ENCODE measurements at regions not wholly inside any gene's neighbourhood (a gene's known extent, or its start where the extent isn't known, plus 50 kb on each side); places are given as distances from the start of the nearest gene placed in this dataset.
"Not testable (repeated sequence)": the region's sequence is repeated elsewhere in the genome, so short reads cannot be mapped to it uniquely, and the experiment has no call there.

- Mint-ChIP-seq H3K9me3 (peaks cover 0 to 1% of the 10 kb centered on the region in 2 donors), H3K4me3 (no peak overlapping the region), H3K27me3 (ENCODE audit: low read depth) (no peaks in the 10 kb centered on the region), H3K36me3 (ENCODE audit: insufficient read depth in 2 of 2) (peaks cover 4 to 12% of the 10 kb centered on the region in 2 donors), H3K27ac (no peak overlapping the region), H3K4me1 (ENCODE audit: low read depth) (peaks cover 55% of the 10 kb centered on the region)
- DNase-seq (no peak), ATAC-seq (replicated peaks in 1 of 2) (no peak)
These were observed 53.4 kb upstream of the FOXN3 start for GRCh38 chr14:89470401-89470800.

DNA sequence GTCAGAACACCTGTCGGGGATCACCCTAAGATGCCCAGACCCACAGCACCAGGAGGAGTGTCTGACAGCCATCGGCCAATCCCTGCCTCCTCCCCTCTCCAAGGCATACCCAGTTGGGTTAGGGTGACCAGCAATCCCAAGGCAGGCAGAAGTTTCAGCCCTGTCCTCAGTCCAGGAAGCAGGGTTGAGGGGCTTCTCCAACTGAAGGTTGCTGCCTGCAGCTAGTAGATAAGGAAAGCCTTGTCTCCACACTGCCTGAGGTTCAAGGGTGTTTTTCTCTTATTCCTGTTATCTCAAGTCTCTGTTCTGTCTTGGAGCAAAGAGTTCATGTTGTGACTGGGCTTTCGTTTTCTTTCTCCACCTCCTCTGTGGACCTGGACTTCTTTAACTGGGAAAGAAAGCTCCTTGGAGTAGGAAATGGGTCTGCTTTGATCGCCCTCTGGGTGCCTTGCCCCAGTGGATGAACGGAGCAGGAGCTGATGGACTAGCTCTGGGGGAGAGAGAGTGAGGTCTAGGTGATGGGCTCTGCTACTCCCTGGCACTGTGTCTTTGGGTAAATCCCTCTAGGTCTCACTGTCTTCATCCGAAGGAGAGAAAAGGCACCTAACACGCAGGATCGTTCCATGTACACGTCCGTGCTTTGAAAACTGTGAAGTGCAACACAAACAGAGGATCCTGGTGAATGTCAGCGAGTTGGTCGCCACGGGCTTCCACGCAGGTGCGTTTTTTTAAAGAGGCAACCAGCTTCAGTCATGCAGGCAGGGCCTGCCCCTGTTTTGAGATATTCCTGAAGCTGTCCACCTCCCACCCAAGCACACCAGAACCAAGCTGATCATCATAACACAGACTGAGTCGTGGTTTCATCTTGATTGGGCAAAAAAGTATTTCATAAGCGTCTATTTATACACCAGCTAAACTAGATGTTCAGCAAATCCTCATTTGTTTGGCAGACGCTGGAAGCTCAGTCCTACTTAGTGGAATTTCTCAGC is 52.5 kb upstream of the FOXN3 start:
- ATAC-seq (replicated peaks in 1 of 2) (peak in 1 of 2 donors; percentile 22), DNase-seq (no peak)
- Mint-ChIP-seq H3K27ac (no peak overlapping the region), H3K9me3 (peaks cover 0 to 1% of the 10 kb centered on the region in 2 donors), H3K4me1 (ENCODE audit: low read depth) (peaks cover 55% of the 10 kb centered on the region), H3K4me3 (no peak overlapping the region), H3K36me3 (ENCODE audit: insufficient read depth in 2 of 2) (peaks cover 6 to 18% of the 10 kb centered on the region in 2 donors), H3K27me3 (ENCODE audit: low read depth) (no peaks in the 10 kb centered on the region)

- H3K9me3 Mint-ChIP-seq: peaks cover 0 to 1% of the 10 kb centered on the region in 2 donors
- peaks cover 6 to 16% of the 10 kb centered on the region in 2 donors for H3K36me3 Mint-ChIP-seq (ENCODE audit: insufficient read depth in 2 of 2)
- peaks cover 50% of the 10 kb centered on the region for H3K4me1 Mint-ChIP-seq (ENCODE audit: low read depth)
- ATAC-seq (replicated peaks in 1 of 2) (no peak), DNase-seq (no peak)
- H3K4me3 Mint-ChIP-seq: no peak overlapping the region
- H3K27ac Mint-ChIP-seq: no peak overlapping the region
- no peaks in the 10 kb centered on the region for H3K27me3 Mint-ChIP-seq (ENCODE audit: low read depth)
These were observed 51.5 kb upstream of the FOXN3 start for GRCh38 chr14:89468566-89468965.

DNA sequence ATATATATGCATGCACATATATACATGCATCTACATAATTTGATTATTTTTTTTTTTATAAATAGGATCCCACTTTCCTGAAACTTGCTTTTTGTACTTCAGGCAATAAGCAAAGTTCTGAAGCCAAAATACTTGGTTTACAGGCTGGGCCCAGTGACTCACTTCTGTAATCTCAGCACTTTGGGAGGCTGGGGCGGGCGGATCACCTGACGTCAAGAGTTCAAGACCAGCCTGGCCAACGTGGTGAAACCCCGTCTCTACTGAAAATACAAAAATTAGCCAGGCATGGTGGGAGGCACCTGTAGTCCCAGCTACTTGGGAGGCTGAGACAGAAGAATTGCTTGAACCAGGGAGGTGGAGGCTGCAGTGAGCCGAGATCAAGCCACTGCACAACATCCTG is 51.0 kb upstream of the FOXN3 start:
- not testable (repeated sequence) for H3K27ac Mint-ChIP-seq; ATAC-seq (replicated peaks in 1 of 2); H3K4me3 Mint-ChIP-seq; H3K9me3 Mint-ChIP-seq; H3K27me3 Mint-ChIP-seq (ENCODE audit: low read depth); DNase-seq
- H3K36me3 Mint-ChIP-seq (ENCODE audit: insufficient read depth in 2 of 2): peaks cover 6 to 12% of the 10 kb centered on the region in 2 donors
- peaks cover 44% of the 10 kb centered on the region for H3K4me1 Mint-ChIP-seq (ENCODE audit: low read depth)

GRCh38 chr14:89466944-89467343 is 49.9 kb upstream of the FOXN3 start:
- Mint-ChIP-seq H3K27ac (peak overlapping the region; percentile 82), H3K27me3 (ENCODE audit: low read depth) (no peaks in the 10 kb centered on the region), H3K9me3 (peaks cover 0 to 1% of the 10 kb centered on the region in 2 donors), H3K36me3 (ENCODE audit: insufficient read depth in 2 of 2) (peaks cover 6 to 12% of the 10 kb centered on the region in 2 donors), H3K4me1 (ENCODE audit: low read depth) (peaks cover 51% of the 10 kb centered on the region), H3K4me3 (peak overlapping the region in 1 of 2 donors; percentile 54)
- DNase-seq (no peak), ATAC-seq (replicated peaks in 1 of 2) (no peak)
